Mucosa of descending colon (tissue), 3 donors: ENCODE measurements at regions not wholly inside any gene's neighbourhood (a gene's known extent, or its start where the extent isn't known, plus 50 kb on each side); places are given as distances from the start of the nearest gene placed in this dataset.

Source experiments
- ATAC-seq: fragments of 200-7000 bp; cut with Tn5 transposase; one replicate; pipeline ENCODE4 v1.9.1; 2020; ENCODE audit warnings: mild to moderate bottlenecking, moderate library complexity
- DNase-seq, 3 donors: peaks; one replicate each; pipeline ENCODE4 v3.0.0-alpha.2; 2020
- H3K36me3 ChIP-seq: fragments of 200-600 bp; one replicate; pipeline ENCODE4 v1.8.0; 2021; ENCODE audit warnings: low read depth, mild to moderate bottlenecking
- H3K4me1 ChIP-seq: fragments of 200-600 bp; one replicate; pipeline ENCODE4 v1.8.0; 2021; ENCODE audit warnings: low read depth, mild to moderate bottlenecking
- H3K4me3 ChIP-seq: fragments of 200-600 bp; one replicate; pipeline ENCODE4 v1.8.0; 2021; ENCODE audit warnings: mild to moderate bottlenecking
- H3K9me3 ChIP-seq: fragments of 200-600 bp; one replicate; pipeline ENCODE4 v1.8.0; 2021; ENCODE audit warnings: mild to moderate bottlenecking
- CTCF ChIP-seq: fragments of 200-600 bp; IDR thresholded peaks from one replicate; pipeline ENCODE4 v1.8.0; 2022; ENCODE audit warnings: antibody characterized with exemption, mild to moderate bottlenecking
- intact Hi-C, 2 donors: fragments of 100-400 bp; cut with DNase I in 1 of 2; cut with micrococcal nuclease in 1 of 2; formaldehyde crosslinking; loops; one replicate each; pipeline versions ENCODE4 v1.11.0 to v1.11.1; 2022; cut with DNase I, micrococcal nuclease
- donor health status: DM: no; HTN: no; CAD: no; lungs with moderate emphysema.
- donor health status: DM: no; HTN: no; CAD: no.
- donor health status: DM: no; HTN: yes; CAD: no.

- TF ChIP-seq CTCF, result no peak
- no peaks in the 10 kb centered on the region for H3K36me3 ChIP-seq
- ATAC-seq (no peak), DNase-seq (no peak)
- no peaks in the 10 kb centered on the region for H3K9me3 ChIP-seq
- intact Hi-C loops, result no loop called here
- no peak overlapping the region for H3K4me3 ChIP-seq
- no peaks in the 10 kb centered on the region for H3K4me1 ChIP-seq
Measured at GRCh38 chr14:97468220-97468619, 671.0 kb downstream of the VRK1 start.

- Histone ChIP-seq H3K4me1 (no peaks in the 10 kb centered on the region), H3K4me3 (no peak overlapping the region), H3K9me3 (no peaks in the 10 kb centered on the region), H3K36me3 (no peaks in the 10 kb centered on the region)
- intact Hi-C loops, result no loop called here
- DNase-seq, result no peak
- no peak for ATAC-seq
- TF ChIP-seq CTCF, result no peak
Measured at GRCh38 chr14:97477353-97477752, 680.2 kb downstream of the VRK1 start.

GRCh38 chr14:97485201-97485600 lies 688.0 kb downstream of the VRK1 start:
- intact Hi-C loops, result no loop called here
- no peak for DNase-seq
- no peak for ATAC-seq

GRCh38 chr14:97486601-97487120 lies 689.5 kb downstream of the VRK1 start:
- intact Hi-C loops, result no loop called here
- Histone ChIP-seq H3K4me1 (no peaks in the 10 kb centered on the region), H3K9me3 (no peaks in the 10 kb centered on the region), H3K4me3 (no peak overlapping the region), H3K36me3 (no peaks in the 10 kb centered on the region)
- no peak for DNase-seq
- no peak for TF ChIP-seq CTCF
- ATAC-seq, result no peak

More at GRCh38 chr14:97485201-97485600, 688.0 kb downstream of the VRK1 start:
- Histone ChIP-seq H3K4me3 (no peak overlapping the region), H3K4me1 (no peaks in the 10 kb centered on the region), H3K36me3 (no peaks in the 10 kb centered on the region), H3K9me3 (no peaks in the 10 kb centered on the region)
- no peak for TF ChIP-seq CTCF

GRCh38 chr14:97489750-97490149 lies 692.6 kb downstream of the VRK1 start:
- Histone ChIP-seq H3K4me1 (no peaks in the 10 kb centered on the region), H3K4me3 (no peak overlapping the region), H3K9me3 (no peaks in the 10 kb centered on the region), H3K36me3 (no peaks in the 10 kb centered on the region)
- no peak for TF ChIP-seq CTCF
- no peak for DNase-seq
- intact Hi-C loops, result no loop called here
- no peak for ATAC-seq

GRCh38 chr14:97490521-97491070 lies 693.4 kb downstream of the VRK1 start:
- TF ChIP-seq CTCF, result no peak
- intact Hi-C loops, result no loop called here

More at GRCh38 chr14:97490521-97491070, 693.4 kb downstream of the VRK1 start:
- DNase-seq (no peak), ATAC-seq (no peak)
- Histone ChIP-seq H3K9me3 (no peaks in the 10 kb centered on the region), H3K4me1 (no peaks in the 10 kb centered on the region), H3K4me3 (no peak overlapping the region), H3K36me3 (no peaks in the 10 kb centered on the region)
